Aorta (tissue), 5 donors: ENCODE measurements at regions not wholly inside any gene's neighbourhood (a gene's known extent, or its start where the extent isn't known, plus 50 kb on each side); places are given as distances from the start of the nearest gene placed in this dataset.
"Not testable (repeated sequence)": the region's sequence is repeated elsewhere in the genome, so short reads cannot be mapped to it uniquely, and the experiment has no call there.

Experiments used
- ATAC-seq: fragments of 200-7000 bp; cut with Tn5 transposase; one replicate; pipeline ENCODE4 v1.9.1; 2022; ENCODE audit warnings: moderate library complexity; ENCODE audit not compliant: low FRiP score
- DNase-seq, 2 donors: peaks; one replicate each; pipeline ENCODE4 v3.0.0-alpha.2; 2020
- H3K27ac ChIP-seq, 2 donors: one replicate each; pipeline ENCODE4 v1.5.1; 2013; ENCODE audit warnings: low read length in 2 of 2, mild to moderate bottlenecking in 2 of 2, moderate library complexity in 2 of 2, control low read depth in 1 of 2, inconsistent platforms in 1 of 2, low read depth in 1 of 2
- H3K27me3 ChIP-seq, 2 donors: one replicate each; pipeline ENCODE4 v1.6.1; 2013; ENCODE audit warnings: control low read depth in 1 of 2, low read length in 1 of 2, mild to moderate bottlenecking in 1 of 2, moderate library complexity in 1 of 2; ENCODE audit not compliant: insufficient read depth in 2 of 2, control insufficient read depth in 1 of 2
- H3K36me3 ChIP-seq, 2 donors: one replicate each; pipeline ENCODE4 v1.6.1; 2013; ENCODE audit warnings: control low read depth in 1 of 2, low read length in 1 of 2, mild to moderate bottlenecking in 1 of 2; ENCODE audit not compliant: insufficient read depth in 2 of 2, control insufficient read depth in 1 of 2
- H3K4me1 ChIP-seq, 2 donors: one replicate each; pipeline ENCODE4 v1.6.1; 2013; ENCODE audit warnings: low read length in 2 of 2, control low read depth in 1 of 2, mild to moderate bottlenecking in 1 of 2, moderate library complexity in 1 of 2; ENCODE audit not compliant: insufficient read depth in 2 of 2, control insufficient read depth in 1 of 2
- H3K4me3 ChIP-seq, 2 donors: one replicate each; pipeline ENCODE4 v1.5.1; 2013; ENCODE audit warnings: low read length in 2 of 2, control low read depth in 1 of 2, mild to moderate bottlenecking in 1 of 2
- H3K9me3 ChIP-seq: one replicate; pipeline ENCODE4 v1.6.1; 2013; ENCODE audit warnings: mild to moderate bottlenecking, low read length; ENCODE audit not compliant: control insufficient read depth
- WGBS, 2 donors: extraction: QIAGEN DNeasy Blood & Tissue Kit; methylation state at CpG; one replicate each; pipeline ENCODE4 v1.1.7; 2013; 5-methylcytosine and 5-hydroxymethylcytosine counted together
- intact Hi-C, 2 donors: fragments of 100-400 bp; cut with DNase I; formaldehyde crosslinking; loops; one replicate each; pipeline versions ENCODE4 v1.14.2 to v1.15.0; 2022
- donor health status: healthy with polysubstance abuse.
- donor health status: Bipolar disorder and iron deficiency.
- donor health status: DM: no; HTN: no; CAD: no.
- donor health status: DM: no; HTN: no; CAD: no.
- donor health status: DM: yes; HTN: yes; CAD: no.

DNA sequence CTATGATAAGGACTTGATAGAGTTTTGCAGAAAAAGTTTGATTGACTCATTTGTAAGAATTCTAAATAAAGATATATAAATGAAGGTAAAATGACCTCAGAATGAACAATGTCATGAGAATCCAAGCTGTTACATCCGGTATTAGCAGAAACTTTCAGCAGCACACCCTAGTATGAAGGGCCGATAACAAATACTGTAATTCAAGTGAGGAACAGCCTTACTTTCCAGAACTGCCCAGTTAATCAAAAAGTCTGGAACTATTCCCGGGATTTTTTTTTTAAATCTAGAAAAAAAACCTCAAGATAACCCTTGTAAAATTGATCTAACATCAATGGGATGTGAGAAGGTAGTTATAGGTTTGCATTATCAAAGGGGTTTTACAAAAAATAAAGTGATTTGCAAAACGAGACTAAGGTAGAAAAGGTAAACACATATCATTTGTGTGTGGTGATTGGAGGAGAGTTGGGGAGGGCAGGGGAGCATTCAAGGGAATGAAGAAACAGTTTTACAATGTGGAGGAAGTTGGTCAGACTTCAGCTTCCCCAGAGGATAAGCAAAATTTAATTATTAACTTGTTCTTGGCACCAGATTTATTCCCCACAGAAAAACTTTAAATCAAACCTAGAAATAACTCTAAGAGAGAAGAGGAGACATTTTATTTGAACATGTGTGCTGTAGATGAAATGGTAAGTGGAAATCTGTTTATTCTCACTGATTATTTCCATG, 75.9 kb upstream of the VCAM1 start:
- Histone ChIP-seq H3K4me3 (no peak overlapping the region), H3K27ac (no peak overlapping the region), H3K9me3 (no peaks in the 10 kb centered on the region), H3K27me3 (no peaks in the 10 kb centered on the region), H3K4me1 (peaks cover 0 to 2% of the 10 kb centered on the region in 2 donors), H3K36me3 (no peaks in the 10 kb centered on the region)
- ATAC-seq = no peak
- 3 to 4% methylated on average over 4 of the region's 4 CpGs for WGBS, 2 donors
- no peak for DNase-seq
- intact Hi-C loops = loop anchor here in 1 of 2 donors (10.0 kb wide), 1 partner anchor 61 kb away; no protein-coding TSS in a partner anchor

DNA sequence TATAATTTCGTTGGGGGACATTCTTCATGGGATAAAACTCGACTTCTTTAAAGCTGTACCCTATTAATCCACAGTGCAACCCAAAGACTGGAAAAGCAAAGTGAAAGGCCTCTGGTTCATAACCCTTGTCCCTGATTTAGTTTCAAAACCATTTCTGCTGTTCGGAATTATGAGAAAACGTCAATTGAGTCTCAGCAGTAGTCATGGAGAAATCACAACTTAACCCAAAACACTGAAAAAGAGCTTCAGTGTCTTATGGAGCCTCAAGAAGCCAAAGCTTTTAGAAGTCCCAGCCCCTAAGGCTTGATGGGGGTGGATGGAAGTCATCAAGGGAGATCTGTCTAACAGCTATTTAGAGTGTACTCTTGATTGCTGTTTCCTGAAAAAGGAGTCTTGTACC, 73.5 kb upstream of the VCAM1 start:
- DNase-seq (no peak), ATAC-seq (peak; percentile 36)
- H3K9me3 ChIP-seq = no peaks in the 10 kb centered on the region
- no peaks in the 10 kb centered on the region for H3K36me3 ChIP-seq
- H3K27ac ChIP-seq = no peak overlapping the region
- intact Hi-C loops = loop anchor here in 1 of 2 donors (10.0 kb wide), 1 partner anchor 59 kb away; no protein-coding TSS in a partner anchor
- H3K27me3 ChIP-seq = no peaks in the 10 kb centered on the region
- no peak overlapping the region for H3K4me3 ChIP-seq
- WGBS, 2 donors = 76 to 81% methylated on average over 4 of the region's 4 CpGs
- H3K4me1 ChIP-seq = peaks cover 0 to 2% of the 10 kb centered on the region in 2 donors

DNA sequence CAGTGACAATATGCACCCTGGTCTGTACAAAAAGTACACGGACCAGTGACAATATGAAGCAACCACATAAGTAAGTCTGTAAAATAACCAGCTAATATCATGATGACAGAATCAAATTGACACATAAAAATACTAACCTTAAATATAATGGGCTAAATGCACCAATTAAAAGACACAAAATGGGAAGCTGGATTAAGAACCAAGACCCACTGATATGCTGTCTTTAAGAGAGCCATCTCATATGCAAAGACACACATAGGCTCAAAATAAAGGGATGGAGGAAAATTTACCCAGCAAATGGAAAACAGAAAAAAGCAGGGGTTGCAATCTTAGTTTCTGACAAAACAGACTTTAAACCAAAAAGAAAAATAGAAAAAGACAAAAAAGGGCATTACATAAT, 70.4 kb upstream of the VCAM1 start:
- intact Hi-C loops = loop anchor here in 1 of 2 donors (10.0 kb wide), 1 partner anchor 56 kb away; no protein-coding TSS in a partner anchor
- H3K4me1 ChIP-seq = no peaks in the 10 kb centered on the region
- no peaks in the 10 kb centered on the region for H3K9me3 ChIP-seq
- H3K36me3 ChIP-seq = no peaks in the 10 kb centered on the region
- no peaks in the 10 kb centered on the region for H3K27me3 ChIP-seq
- DNase-seq (no peak), ATAC-seq (no peak)
- H3K4me3 ChIP-seq = no peak overlapping the region
- WGBS, 2 donors = 81 to 90% methylated on average over 1 of the region's 1 CpG
- H3K27ac ChIP-seq = no peak overlapping the region

DNA sequence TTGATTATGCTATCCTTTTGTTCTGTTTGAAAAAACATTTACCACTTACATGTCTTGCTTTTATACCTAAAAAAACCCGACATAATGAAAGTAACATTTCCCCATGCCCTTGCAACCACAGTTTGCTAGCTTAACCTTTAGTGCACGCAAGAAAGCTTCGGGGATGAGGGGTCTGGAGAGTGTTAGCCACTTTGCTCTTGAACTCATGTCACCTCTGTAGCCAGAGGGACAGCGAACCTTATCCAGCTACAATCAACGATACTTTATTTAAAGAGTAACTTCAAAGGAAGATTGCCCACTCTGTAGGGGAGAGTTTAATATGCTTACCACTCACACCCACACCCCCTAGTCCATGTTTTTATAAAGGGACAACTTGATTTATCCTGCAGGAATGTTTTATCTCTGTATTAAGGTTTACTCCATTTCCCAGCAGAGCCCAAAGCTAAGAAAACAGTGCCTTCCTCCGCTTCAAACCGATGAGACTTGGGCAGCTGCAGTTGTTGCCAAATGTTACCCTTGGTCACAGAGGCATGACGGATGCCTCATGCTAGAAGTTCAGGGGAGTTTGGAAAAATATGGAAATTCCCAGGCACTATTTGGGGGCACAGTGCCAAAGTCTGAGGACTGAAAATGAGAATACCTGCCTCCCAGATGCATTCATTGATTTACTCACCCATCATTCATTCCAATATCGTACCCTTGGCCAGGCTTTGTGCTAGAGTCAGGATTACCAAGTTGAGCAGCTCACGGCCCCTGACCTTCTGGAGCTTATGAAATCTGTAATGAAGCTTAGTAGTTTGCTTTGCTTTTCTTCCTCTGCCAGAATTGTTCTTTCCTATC, 61.4 kb upstream of the VCAM1 start:
- no peaks in the 10 kb centered on the region for H3K9me3 ChIP-seq
- H3K27ac ChIP-seq = no peak overlapping the region
- no peak for ATAC-seq
- H3K4me3 ChIP-seq = no peak overlapping the region
- WGBS, 2 donors = 36 to 40% methylated on average over 10 of the region's 10 CpGs
- H3K36me3 ChIP-seq = no peaks in the 10 kb centered on the region
- no peaks in the 10 kb centered on the region for H3K4me1 ChIP-seq
- DNase-seq = peak in 1 of 2 donors; percentile 53
- H3K27me3 ChIP-seq = no peaks in the 10 kb centered on the region
- intact Hi-C loops = no loop called here

DNA sequence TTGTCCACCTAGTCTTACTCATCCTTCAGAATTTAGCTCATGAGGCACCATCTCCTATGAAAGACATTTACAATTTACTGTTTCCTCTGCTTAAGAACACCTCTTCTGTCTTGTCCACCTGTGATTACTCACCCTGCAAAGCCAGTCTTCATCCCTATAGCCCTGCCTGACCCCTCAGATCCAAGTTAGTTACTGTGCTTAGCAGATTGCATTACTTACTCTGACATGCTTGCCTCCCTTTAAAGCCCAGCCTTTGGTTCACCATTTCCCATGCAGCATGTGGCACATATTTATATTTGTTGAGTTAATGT, 60.9 kb upstream of the VCAM1 start:
- Histone ChIP-seq H3K4me3 (no peak overlapping the region), H3K27me3 (no peaks in the 10 kb centered on the region), H3K36me3 (no peaks in the 10 kb centered on the region), H3K9me3 (no peaks in the 10 kb centered on the region), H3K27ac (no peak overlapping the region), H3K4me1 (no peaks in the 10 kb centered on the region)
- no peak for ATAC-seq
- no peak for DNase-seq
- intact Hi-C loops = no loop called here

DNA sequence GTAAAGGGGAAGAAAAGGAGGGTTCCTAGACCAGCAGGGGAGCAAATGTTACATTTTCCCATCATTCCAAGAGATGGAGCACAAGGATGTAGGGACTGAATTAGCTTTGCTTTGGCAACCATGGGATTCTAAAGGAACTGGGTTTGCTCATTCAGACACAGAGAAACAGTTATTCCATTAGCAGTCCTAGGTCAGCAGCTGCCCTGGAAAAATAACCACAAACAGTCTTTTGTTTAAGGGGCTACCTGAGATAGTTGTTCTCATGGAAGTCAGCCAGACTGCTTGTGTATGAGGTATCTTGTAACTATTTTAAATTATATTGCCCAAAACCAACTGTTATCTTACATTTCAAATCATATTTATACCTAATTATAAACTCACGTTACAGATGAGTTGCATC, 58.4 kb upstream of the VCAM1 start:
- intact Hi-C loops = no loop called here
- no peaks in the 10 kb centered on the region for H3K27me3 ChIP-seq
- WGBS, 2 donors = 77 to 81% methylated on average over 1 of the region's 1 CpG
- ATAC-seq (no peak), DNase-seq (no peak)
- H3K4me1 ChIP-seq = no peaks in the 10 kb centered on the region
- no peaks in the 10 kb centered on the region for H3K36me3 ChIP-seq
- H3K27ac ChIP-seq = no peak overlapping the region
- no peaks in the 10 kb centered on the region for H3K9me3 ChIP-seq
- no peak overlapping the region for H3K4me3 ChIP-seq

DNA sequence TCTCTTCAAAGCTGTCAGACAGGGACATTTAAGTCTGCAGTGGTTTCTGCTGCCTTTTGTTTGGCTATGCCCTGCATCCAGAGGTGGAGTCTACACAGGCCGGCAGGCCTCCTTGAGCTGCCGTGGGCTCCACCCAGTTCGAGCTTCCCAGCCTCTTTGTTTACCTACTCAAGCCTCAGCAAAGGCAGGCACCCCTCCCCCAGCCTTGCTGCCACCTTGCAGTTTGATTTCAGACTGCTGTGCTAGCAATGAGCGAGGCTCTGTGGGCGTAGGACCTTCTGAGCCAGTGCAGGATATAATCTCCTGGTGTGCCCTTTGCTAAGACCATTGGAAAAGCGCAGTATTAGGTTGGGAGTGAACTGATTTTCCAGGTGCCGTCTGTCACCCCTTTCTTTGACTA, 51.0 kb upstream of the VCAM1 start:
- 86 to 89% methylated on average over 7 of the region's 7 CpGs for WGBS, 2 donors
- not testable (repeated sequence) for H3K9me3 ChIP-seq

More for the DNA sequence above, 51.0 kb upstream of the VCAM1 start:
- ATAC-seq, DNase-seq, H3K4me3 ChIP-seq, intact Hi-C loops, H3K27me3 ChIP-seq, H3K4me1 ChIP-seq, H3K36me3 ChIP-seq, H3K27ac ChIP-seq: not testable (repeated sequence)
